SK-N-MC (cell line): ENCODE measurements at regions not wholly inside any gene's neighbourhood (a gene's known extent, or its start where the extent isn't known, plus 50 kb on each side); places are given as distances from the start of the nearest gene placed in this dataset.

Source experiments
- EZH2 ChIP-seq: fragments of 200-600 bp; sonication (generic); IDR thresholded peaks from one replicate; pipeline ENCODE4 v1.6.1; 2017; ENCODE audit warnings: antibody characterized with exemption
- POLR2AphosphoS5 ChIP-seq: IDR thresholded peaks from 2 replicates; pipeline ENCODE4 v1.6.1; 2012; ENCODE audit warnings: mild to moderate bottlenecking, low read depth, low read length, borderline replicate concordance

DNA sequence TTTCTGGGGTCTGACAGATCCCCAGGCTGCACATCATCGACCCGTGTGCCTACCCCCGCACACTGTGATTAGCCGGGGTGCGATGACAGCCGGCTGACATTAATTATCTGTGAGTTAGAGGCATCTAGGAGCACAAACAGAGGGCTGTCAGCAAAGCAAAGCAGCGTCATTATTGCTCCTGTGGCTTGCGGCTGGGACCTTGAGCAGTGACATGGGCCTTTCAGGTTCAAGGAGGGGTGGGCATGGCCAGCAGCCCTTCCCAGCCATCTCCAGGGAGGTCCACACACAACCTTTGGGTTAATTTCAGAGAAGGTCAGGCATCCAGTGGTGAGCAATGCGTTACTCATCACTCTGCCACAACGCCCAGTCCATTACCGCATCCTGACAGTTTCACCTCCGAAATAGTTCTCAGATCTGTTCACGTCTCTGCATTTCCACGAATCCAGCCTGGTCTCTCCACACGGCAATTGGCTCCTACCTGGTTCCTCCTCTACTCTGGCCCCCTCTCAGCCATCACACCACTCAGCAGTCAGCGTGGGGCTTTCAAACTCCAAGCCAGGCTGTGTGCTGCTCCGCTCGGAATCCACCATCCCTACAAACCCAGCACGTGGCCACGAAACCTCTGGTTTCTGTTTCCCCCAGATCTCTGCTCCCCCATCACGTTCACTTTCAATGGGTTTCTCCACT, 249.7 kb upstream of the C16orf82 start:
- TF ChIP-seq POLR2AphosphoS5 (no peak), EZH2 (no peak)
